ENCODE measurements at regions not wholly inside any gene's neighbourhood (a gene's known extent, or its start where the extent isn't known, plus 50 kb on each side); places are given as distances from the start of the nearest gene placed in this dataset.

- no peak for DNase-seq
Observed at GRCh38 chr12:45102818-45103217, 51.9 kb upstream of the DBX2 start.

- no peak for DNase-seq
Observed at GRCh38 chr12:45105996-45106395, 55.1 kb upstream of the DBX2 start.

GRCh38 chr12:45112306-45112705 lies 61.4 kb upstream of the DBX2 start:
- no peak for DNase-seq

DNA sequence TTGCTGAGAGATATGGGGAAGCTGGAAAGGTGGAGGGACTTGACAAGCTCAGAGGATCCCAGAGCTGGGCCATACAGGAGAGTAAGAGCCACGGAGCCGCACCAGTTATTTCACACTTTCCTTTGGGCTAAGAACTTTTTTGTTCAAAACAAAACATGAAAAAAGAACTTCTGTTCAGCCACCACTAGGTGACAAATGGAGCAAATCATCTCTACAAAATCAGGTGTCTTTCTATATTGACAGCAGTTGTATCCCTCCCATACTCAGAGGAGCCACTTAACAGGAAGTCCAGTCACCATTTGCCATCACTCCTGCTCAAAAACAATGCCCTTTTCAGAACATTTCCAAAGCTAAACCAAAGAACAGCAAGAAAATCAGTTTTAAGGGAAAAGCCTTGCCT lies 70.3 kb upstream of the DBX2 start:
- DNase-seq: no peak

DNA sequence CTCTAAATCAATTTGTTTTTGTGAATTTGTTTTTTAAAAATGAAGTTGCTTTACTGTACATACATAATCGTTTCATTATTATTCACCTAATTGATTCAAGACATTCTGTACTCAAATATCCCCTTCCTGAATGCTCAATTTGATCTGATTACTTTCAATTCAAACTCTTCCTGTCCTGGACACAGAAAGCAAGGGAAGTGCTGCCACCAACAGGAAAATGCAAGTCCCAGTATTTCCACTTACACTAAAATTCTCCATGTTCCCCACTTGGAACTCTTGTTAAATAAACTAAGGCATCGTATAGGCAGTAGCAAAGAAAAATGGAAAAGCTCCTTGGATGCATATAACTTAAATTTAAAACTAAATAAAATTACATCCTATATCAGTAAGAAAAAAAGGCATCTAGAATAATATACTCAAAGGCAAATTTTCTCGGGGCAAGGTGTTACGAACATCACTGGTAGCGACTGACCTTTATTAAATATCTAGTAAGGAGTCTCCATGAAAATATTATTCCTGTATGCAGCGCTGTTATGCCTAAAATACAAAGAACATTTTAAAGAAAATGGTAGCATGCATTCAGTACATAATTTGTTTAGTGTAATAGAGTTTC lies 72.0 kb upstream of the DBX2 start:
- no peak for DNase-seq

DNA sequence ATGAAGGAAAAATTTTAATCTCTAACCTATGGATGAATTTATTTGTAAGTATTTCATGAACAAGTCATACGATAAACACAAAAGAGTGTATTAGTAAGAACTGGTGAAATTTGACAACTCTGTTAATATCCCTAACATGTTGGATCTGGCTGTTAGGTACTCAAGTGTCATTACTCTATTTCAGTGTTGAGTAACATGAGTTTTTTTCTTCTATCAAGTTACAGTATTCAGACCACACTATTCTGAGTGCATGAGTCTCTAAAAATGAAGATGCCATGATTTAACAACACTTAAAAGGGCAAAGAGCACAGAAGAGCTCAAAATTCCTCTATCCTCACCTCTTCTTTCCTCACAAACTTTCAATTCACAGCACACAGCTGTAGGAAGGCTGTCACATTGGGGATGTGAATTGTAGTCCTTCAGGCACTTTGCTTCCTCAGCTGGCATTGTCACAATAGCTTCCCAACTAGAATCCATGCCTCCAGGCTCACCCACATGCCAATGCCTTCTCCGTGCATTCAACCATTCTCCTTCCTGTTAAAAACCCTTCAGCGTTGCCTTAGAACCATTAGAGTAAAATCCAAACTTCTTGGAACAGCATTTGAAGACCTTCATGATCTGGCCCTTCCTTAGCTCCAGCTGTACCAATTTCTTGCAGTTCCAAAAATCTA lies 73.7 kb upstream of the DBX2 start:
- no peak for DNase-seq

DNA sequence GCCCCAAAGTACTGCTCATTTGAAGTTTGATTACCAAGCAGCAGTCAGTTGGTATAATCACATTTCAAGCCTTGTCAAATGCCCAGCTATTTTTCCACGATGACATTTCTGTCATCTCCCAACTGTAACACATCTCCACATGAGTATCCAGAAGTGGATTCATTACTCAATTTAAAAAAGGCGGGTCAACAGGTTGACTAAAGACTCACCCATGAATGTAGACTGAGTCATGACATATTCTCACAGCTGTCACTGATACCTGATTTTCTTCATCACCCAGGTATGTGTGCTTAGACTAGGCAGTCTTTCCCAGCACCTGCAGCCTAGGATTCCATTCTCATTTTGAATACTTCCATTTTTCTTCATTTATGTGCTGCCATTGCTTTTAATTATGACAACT lies 75.1 kb upstream of the DBX2 start:
- no peak for DNase-seq

- no peak for DNase-seq
Observed at GRCh38 chr12:45128637-45129036, 77.7 kb upstream of the DBX2 start.

GRCh38 chr12:45130881-45131281 lies 80.0 kb upstream of the DBX2 start:
- peak; percentile 28 for DNase-seq

DNA sequence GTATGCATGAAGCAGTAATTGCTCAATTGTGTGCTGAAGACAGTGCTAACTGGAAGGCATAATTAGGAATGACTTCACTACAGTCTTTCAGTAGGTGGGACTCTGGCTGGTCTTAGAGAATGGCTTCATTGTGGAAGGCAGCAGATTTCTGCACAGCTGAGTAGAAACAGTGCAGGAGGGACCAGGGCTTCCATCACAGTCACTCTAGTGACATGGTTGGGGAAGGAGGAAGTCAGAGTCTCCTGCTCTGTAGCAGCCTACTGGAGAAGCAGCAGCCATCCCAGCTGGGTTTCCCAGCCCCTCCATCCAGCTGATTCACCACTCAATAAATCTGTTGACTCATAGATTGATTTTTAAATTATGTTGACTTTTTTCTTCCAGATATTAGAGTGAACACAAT lies 80.6 kb upstream of the DBX2 start:
- DNase-seq: no peak

- no peak for DNase-seq
Observed at GRCh38 chr12:45138609-45139008, 77.3 kb upstream of the ANO6 start.

DNA sequence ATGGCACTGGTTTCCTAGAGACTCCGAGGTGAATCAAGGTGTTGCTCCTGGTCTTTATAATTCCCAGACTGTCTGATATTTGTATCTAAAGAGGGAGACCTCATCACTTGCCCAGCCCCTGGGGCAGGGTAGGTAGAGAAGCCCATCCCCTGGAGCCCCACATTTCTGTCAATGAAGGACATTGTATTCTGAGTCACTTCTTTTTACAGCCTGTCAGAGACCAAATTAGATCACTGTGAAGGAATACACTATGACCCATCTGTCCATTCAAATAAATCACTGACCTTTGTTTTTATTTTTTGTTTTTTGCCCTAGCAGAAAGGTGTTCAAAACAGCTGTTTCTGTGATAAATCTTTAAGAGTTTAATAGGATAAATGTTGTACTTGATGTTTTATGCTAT lies 67.9 kb upstream of the ANO6 start:
- DNase-seq: no peak

- DNase-seq: no peak
Observed at GRCh38 chr12:45148619-45149018, 67.3 kb upstream of the ANO6 start.

- no peak for DNase-seq
Observed at GRCh38 chr12:45165284-45165683, 50.6 kb upstream of the ANO6 start.

DNA sequence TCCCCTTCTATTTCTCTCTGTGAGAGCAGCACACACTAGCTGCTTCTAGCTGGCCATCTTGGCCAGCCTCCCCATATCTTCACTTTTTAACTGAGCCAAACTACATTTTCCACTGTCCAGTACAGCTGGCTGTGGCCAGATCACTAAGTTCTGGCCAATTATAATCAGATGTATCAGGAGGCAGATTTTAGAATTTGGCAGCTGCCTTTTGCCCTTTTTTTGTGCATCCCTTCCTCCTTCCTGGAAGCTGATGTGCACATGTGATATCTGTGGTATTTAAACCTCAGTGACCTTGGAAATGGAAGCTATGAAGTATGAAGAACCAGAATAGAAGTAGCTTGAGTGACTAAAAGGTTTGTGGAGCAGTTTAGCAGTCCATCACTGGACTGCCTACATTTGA lies 49.8 kb upstream of the ANO6 start:
- no peak for DNase-seq
